Esophagus muscularis mucosa (tissue), 4 donors: ENCODE measurements at regions not wholly inside any gene's neighbourhood (a gene's known extent, or its start where the extent isn't known, plus 50 kb on each side); places are given as distances from the start of the nearest gene placed in this dataset.
"Not testable (repeated sequence)": the region's sequence is repeated elsewhere in the genome, so short reads cannot be mapped to it uniquely, and the experiment has no call there.

Experiments
- DNase-seq: peaks from one replicate; pipeline ENCODE4 v3.0.0-alpha.2; 2017; ENCODE audit errors: extremely low spot score
- H3K27ac ChIP-seq, 4 donors: fragments of 200-600 bp; sonication (generic); replicated peaks in 1 of 4; 1 replicate in 3 of 4; 2 replicates in 1 of 4; pipeline ENCODE4 v1.5.1; 2016 to 2019; ENCODE audit warnings: mild to moderate bottlenecking in 1 of 4
- H3K27me3 ChIP-seq, 4 donors: fragments of 200-600 bp; sonication (generic); one replicate each; pipeline versions ENCODE4 v1.5.1 to v1.6.0; 2016 to 2019
- H3K36me3 ChIP-seq, 4 donors: fragments of 200-600 bp; sonication (generic); one replicate each; pipeline ENCODE4 v1.5.1; 2016 to 2019
- H3K4me1 ChIP-seq, 4 donors: fragments of 200-600 bp; sonication (generic); one replicate each; pipeline ENCODE4 v1.5.1; 2016 to 2019
- H3K4me3 ChIP-seq, 4 donors: fragments of 200-600 bp; sonication (generic); 1 replicate in 2 of 4; 2 replicates in 2 of 4; pipeline ENCODE4 v1.5.1; 2016 to 2019; ENCODE audit warnings: mild to moderate bottlenecking in 4 of 4, moderate library complexity in 1 of 4
- H3K9me3 ChIP-seq, 4 donors: fragments of 200-600 bp; sonication (generic); 1 replicate in 3 of 4; 2 replicates in 1 of 4; pipeline ENCODE4 v1.5.1; 2016 to 2019
- CTCF ChIP-seq, 3 experiments: fragments of 200-600 bp in 2 of 3; fragments of 450-650 bp in 1 of 3; sonication (generic) in 2 of 3; IDR thresholded peaks; one replicate each; pipeline ENCODE4 v1.5.1; 2017 to 2019; ENCODE audit warnings: antibody characterized with exemption in 3 of 3, mild to moderate bottlenecking in 2 of 3, moderate library complexity in 1 of 3
- EP300 ChIP-seq: sonication (generic); formaldehyde crosslinking; IDR thresholded peaks from one replicate; pipeline ENCODE4 v1.6.1; 2017; ENCODE audit warnings: antibody characterized with exemption
- POLR2A ChIP-seq: fragments of 450-650 bp; IDR thresholded peaks from one replicate; pipeline ENCODE4 v1.6.1; 2017; ENCODE audit warnings: antibody characterized with exemption, moderate library complexity, mild to moderate bottlenecking, low read depth
- POLR2AphosphoS5 ChIP-seq, 2 donors: sonication (generic); formaldehyde crosslinking; IDR thresholded peaks; one replicate each; pipeline ENCODE4 v1.6.1; 2017; ENCODE audit warnings: antibody characterized with exemption in 2 of 2
- WGBS: methylation state at CpG from one replicate; pipeline ENCODE4 v1.1.5; 2018; 5-methylcytosine and 5-hydroxymethylcytosine counted together
- intact Hi-C: fragments of 100-400 bp; cut with DNase I; formaldehyde crosslinking; loops from one replicate; pipeline ENCODE4 v1.15.1; 2023

- no peaks in the 10 kb centered on the region for H3K36me3 ChIP-seq
- no peaks in the 10 kb centered on the region for H3K4me1 ChIP-seq
- 23% methylated on average over 4 of the region's 4 CpGs for WGBS
- H3K4me3 ChIP-seq, result no peak overlapping the region
- intact Hi-C loops, result loop anchor here (10.0 kb wide), 1 partner anchor 561 kb away; no protein-coding TSS in a partner anchor
- H3K27ac ChIP-seq, result no peak overlapping the region
- no peaks in the 10 kb centered on the region for H3K27me3 ChIP-seq
- DNase-seq, result no peak
- no peaks in the 10 kb centered on the region for H3K9me3 ChIP-seq
- no peak for TF ChIP-seq EP300
- TF ChIP-seq CTCF (IDR thresholded peaks at IDR 0.05), result peak; percentile 58 to 75 (median 63)
Observed at GRCh38 chr7:82605247-82605864, 161.8 kb upstream of the CACNA2D1 start.

- Histone ChIP-seq H3K36me3 (no peaks in the 10 kb centered on the region), H3K27me3 (no peaks in the 10 kb centered on the region), H3K4me3 (no peak overlapping the region), H3K9me3 (no peaks in the 10 kb centered on the region), H3K27ac (no peak overlapping the region), H3K4me1 (no peaks in the 10 kb centered on the region)
- TF ChIP-seq CTCF (IDR thresholded peaks at IDR 0.05), result no peak
- no peak for TF ChIP-seq EP300
- no peak for TF ChIP-seq POLR2AphosphoS5 (IDR thresholded peaks at IDR 0.05)
- no peak for TF ChIP-seq POLR2A
- intact Hi-C loops, result loop anchor here (10.0 kb wide), 1 partner anchor 557 kb away; no protein-coding TSS in a partner anchor
- no peak for DNase-seq
- 100% methylated on average over 4 of the region's 7 CpGs for WGBS
Observed at GRCh38 chr7:82602066-82602465, 158.5 kb upstream of the CACNA2D1 start.

- 51% methylated on average over 3 of the region's 3 CpGs for WGBS
- no peaks in the 10 kb centered on the region for H3K4me1 ChIP-seq
- H3K36me3 ChIP-seq, result no peaks in the 10 kb centered on the region
- H3K27me3 ChIP-seq, result no peaks in the 10 kb centered on the region
- H3K9me3 ChIP-seq, result no peaks in the 10 kb centered on the region
- no peak for DNase-seq
- no peak overlapping the region for H3K27ac ChIP-seq
- no peak for TF ChIP-seq POLR2A
- no peak for TF ChIP-seq CTCF (IDR thresholded peaks at IDR 0.05)
- TF ChIP-seq POLR2AphosphoS5 (IDR thresholded peaks at IDR 0.05), result no peak
- no peak for TF ChIP-seq EP300
- H3K4me3 ChIP-seq, result no peak overlapping the region
- intact Hi-C loops, result loop anchor here (10.0 kb wide), 1 partner anchor 556 kb away; no protein-coding TSS in a partner anchor
Observed at GRCh38 chr7:82600531-82600930, 157.0 kb upstream of the CACNA2D1 start.

GRCh38 chr7:82599895-82600294 is 156.3 kb upstream of the CACNA2D1 start:
- H3K27ac ChIP-seq, result no peak overlapping the region
- TF ChIP-seq CTCF (IDR thresholded peaks at IDR 0.05), result no peak
- H3K4me3 ChIP-seq, result no peak overlapping the region
- no peaks in the 10 kb centered on the region for H3K4me1 ChIP-seq
- DNase-seq, result no peak
- H3K9me3 ChIP-seq, result no peaks in the 10 kb centered on the region
- H3K36me3 ChIP-seq, result no peaks in the 10 kb centered on the region
- H3K27me3 ChIP-seq, result no peaks in the 10 kb centered on the region
- intact Hi-C loops, result loop anchor here (10.0 kb wide), 1 partner anchor 555 kb away; no protein-coding TSS in a partner anchor

GRCh38 chr7:82598958-82599357 is 155.4 kb upstream of the CACNA2D1 start:
- no peak for DNase-seq
- intact Hi-C loops, result no loop called here
- TF ChIP-seq POLR2A (no peak), EP300 (no peak), POLR2AphosphoS5 (IDR thresholded peaks at IDR 0.05) (no peak), CTCF (IDR thresholded peaks at IDR 0.05) (no peak)
- Histone ChIP-seq H3K27me3 (no peaks in the 10 kb centered on the region), H3K9me3 (no peaks in the 10 kb centered on the region), H3K27ac (no peak overlapping the region), H3K36me3 (no peaks in the 10 kb centered on the region), H3K4me3 (no peak overlapping the region), H3K4me1 (peaks cover 0 to 7% (median 2%) of the 10 kb centered on the region in 4 donors)
- 56% methylated on average over 1 of the region's 1 CpG for WGBS

- H3K27ac ChIP-seq, H3K4me1 ChIP-seq, DNase-seq, H3K36me3 ChIP-seq, H3K27me3 ChIP-seq, H3K4me3 ChIP-seq, H3K9me3 ChIP-seq, intact Hi-C loops: not testable (repeated sequence)
- 64% methylated on average over 3 of the region's 3 CpGs for WGBS
Observed at GRCh38 chr7:82595795-82596194, 152.2 kb upstream of the CACNA2D1 start.
